Bronchial epithelial cell (primary cell): ENCODE measurements at regions not wholly inside any gene's neighbourhood (a gene's known extent, or its start where the extent isn't known, plus 50 kb on each side); places are given as distances from the start of the nearest gene placed in this dataset.

Experiments used
- DNase-seq: peaks from one replicate; pipeline ENCODE4 v3.0.0-alpha.2; 2010; ENCODE audit warnings: low read depth
- FAIRE-seq: peaks from 2 replicates; lab custom pipeline; 2011; peaks lifted over from hg19 to GRCh38; lab: Jason Lieb, UNC
- H3K27me3 ChIP-seq: 2 replicates; pipeline ENCODE4 v1.5.1; 2011; ENCODE audit warnings: low read length; ENCODE audit not compliant: control insufficient read depth, insufficient read depth
- H3K36me3 ChIP-seq: 2 replicates; pipeline ENCODE4 v1.5.1; 2011; ENCODE audit warnings: low read length; ENCODE audit not compliant: control insufficient read depth, insufficient read depth
- H3K4me3 ChIP-seq: 2 replicates; pipeline ENCODE4 v1.5.1; 2011; ENCODE audit warnings: mild to moderate bottlenecking, low read depth, low read length, control low read depth
- TF ChIP-seq, protein P1 (sequence below): IDR thresholded peaks from 2 replicates; pipeline ENCODE4 v1.5.1; 2011; ENCODE audit warnings: mild to moderate bottlenecking, moderate library complexity, low read length, control low read depth, inconsistent platforms; ENCODE audit not compliant: insufficient read depth, severe bottlenecking

GRCh38 chr2:226001716-226002115, 602.2 kb downstream of the NYAP2 start:
- no peak for FAIRE-seq
- no peaks in the 10 kb centered on the region for H3K36me3 ChIP-seq
- DNase-seq = peak; percentile 74
- TF ChIP-seq, protein P1, sequence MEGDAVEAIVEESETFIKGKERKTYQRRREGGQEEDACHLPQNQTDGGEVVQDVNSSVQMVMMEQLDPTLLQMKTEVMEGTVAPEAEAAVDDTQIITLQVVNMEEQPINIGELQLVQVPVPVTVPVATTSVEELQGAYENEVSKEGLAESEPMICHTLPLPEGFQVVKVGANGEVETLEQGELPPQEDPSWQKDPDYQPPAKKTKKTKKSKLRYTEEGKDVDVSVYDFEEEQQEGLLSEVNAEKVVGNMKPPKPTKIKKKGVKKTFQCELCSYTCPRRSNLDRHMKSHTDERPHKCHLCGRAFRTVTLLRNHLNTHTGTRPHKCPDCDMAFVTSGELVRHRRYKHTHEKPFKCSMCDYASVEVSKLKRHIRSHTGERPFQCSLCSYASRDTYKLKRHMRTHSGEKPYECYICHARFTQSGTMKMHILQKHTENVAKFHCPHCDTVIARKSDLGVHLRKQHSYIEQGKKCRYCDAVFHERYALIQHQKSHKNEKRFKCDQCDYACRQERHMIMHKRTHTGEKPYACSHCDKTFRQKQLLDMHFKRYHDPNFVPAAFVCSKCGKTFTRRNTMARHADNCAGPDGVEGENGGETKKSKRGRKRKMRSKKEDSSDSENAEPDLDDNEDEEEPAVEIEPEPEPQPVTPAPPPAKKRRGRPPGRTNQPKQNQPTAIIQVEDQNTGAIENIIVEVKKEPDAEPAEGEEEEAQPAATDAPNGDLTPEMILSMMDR = no peak
- H3K4me3 ChIP-seq = no peak overlapping the region
- no peaks in the 10 kb centered on the region for H3K27me3 ChIP-seq

GRCh38 chr2:225999692-226000091, 600.2 kb downstream of the NYAP2 start:
- TF ChIP-seq, protein P1 = no peak
- H3K4me3 ChIP-seq = no peak overlapping the region
- H3K36me3 ChIP-seq = no peaks in the 10 kb centered on the region
- H3K27me3 ChIP-seq = no peaks in the 10 kb centered on the region
- FAIRE-seq = no peak
- no peak for DNase-seq

DNA sequence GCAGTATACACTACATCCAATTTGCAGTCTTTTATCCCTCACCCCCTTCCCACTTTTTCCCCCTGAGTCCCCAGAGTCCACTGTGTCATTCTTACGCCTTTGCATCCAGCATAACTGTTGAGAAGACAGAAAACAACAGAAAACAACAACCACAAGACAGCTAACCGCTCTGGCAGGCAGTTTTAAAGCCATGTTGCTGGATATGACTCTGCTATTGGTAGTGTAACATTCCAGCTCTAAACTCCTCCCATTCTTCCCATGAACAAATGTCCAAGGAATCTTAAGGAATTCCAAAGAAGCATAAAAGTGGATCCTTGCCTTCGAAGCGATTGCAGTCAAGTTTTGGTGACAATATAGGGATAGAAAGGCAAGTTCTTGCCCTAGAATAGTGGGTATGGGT, 599.1 kb downstream of the NYAP2 start:
- no peaks in the 10 kb centered on the region for H3K27me3 ChIP-seq
- FAIRE-seq (no peak), DNase-seq (no peak)

DNA sequence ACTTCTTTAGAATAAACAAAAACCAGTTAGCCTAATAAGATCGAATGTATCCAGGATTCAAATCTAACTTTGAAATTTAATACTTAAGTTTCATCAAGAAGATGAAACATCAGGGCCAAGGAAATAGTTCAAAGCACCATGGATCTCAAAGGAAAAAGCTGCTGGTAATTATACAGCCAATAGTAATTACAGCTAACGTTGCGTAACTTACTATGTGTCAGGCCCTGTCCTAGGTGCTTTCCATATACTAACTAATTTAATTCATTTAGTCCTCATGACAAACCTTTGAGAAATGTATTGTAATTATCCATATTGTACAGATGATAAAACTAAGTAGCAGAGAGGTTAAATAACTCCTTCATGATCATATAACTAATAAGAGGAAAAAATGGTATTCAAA, 598.6 kb downstream of the NYAP2 start:
- Histone ChIP-seq H3K27me3 (no peaks in the 10 kb centered on the region), H3K36me3 (no peaks in the 10 kb centered on the region), H3K4me3 (no peak overlapping the region)
- TF ChIP-seq, protein P1 = no peak
- FAIRE-seq (no peak), DNase-seq (peak; percentile 25)

More for the DNA sequence above, 599.1 kb downstream of the NYAP2 start:
- no peaks in the 10 kb centered on the region for H3K36me3 ChIP-seq
- H3K4me3 ChIP-seq = no peak overlapping the region
- TF ChIP-seq, protein P1 = no peak

GRCh38 chr2:225996462-225996828, 596.9 kb downstream of the NYAP2 start:
- H3K36me3 ChIP-seq = no peaks in the 10 kb centered on the region
- DNase-seq (no peak), FAIRE-seq (no peak)
- H3K27me3 ChIP-seq = no peaks in the 10 kb centered on the region
- H3K4me3 ChIP-seq = no peak overlapping the region
- TF ChIP-seq, protein P1 = no peak

GRCh38 chr2:225995796-225996461, 596.4 kb downstream of the NYAP2 start:
- FAIRE-seq (no peak), DNase-seq (peak; percentile 29)
- Histone ChIP-seq H3K27me3 (no peaks in the 10 kb centered on the region), H3K36me3 (no peaks in the 10 kb centered on the region), H3K4me3 (no peak overlapping the region)
- TF ChIP-seq, protein P1 = no peak
